A673 (cell line): ENCODE measurements at regions not wholly inside any gene's neighbourhood (a gene's known extent, or its start where the extent isn't known, plus 50 kb on each side); places are given as distances from the start of the nearest gene placed in this dataset.

Experiments
- EZH2 ChIP-seq: fragments of 200-600 bp; sonication (generic); IDR thresholded peaks from 2 replicates; pipeline ENCODE4 v1.6.1; 2017; ENCODE audit warnings: borderline replicate concordance, low read depth, mild to moderate bottlenecking, mixed read lengths, antibody characterized with exemption, low read length; ENCODE audit not compliant: poor library complexity, severe bottlenecking
- TF ChIP-seq, protein P1 (sequence below): fragments of 300-800, 200-600 bp; sonication (generic); conservative IDR thresholded peaks from 2 replicates; pipeline ENCODE4 v1.5.1; 2017; ENCODE audit warnings: low read depth, mild to moderate bottlenecking, antibody characterized with exemption, low read length, moderate library complexity, mixed read lengths

DNA sequence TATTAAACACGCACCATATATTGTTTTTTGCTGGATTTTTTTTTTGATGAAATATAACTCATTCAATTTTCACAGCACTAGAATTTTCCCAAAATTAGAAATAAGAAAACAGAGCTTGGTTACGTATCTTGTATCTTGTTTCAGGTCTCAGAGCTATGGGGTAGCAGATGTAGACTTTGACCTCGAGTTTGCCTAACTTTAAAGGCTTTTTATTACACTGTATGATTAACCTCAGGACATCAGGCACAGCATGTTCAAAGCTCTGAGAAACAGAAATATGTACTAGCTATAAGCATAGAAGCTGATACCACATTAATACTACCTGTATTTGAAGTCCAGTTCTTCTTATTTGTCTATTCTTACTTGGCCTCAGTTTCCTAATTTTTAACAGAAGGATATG, 171.9 kb upstream of the KITLG start:
- no peak for TF ChIP-seq EZH2
- TF ChIP-seq, protein P1, sequence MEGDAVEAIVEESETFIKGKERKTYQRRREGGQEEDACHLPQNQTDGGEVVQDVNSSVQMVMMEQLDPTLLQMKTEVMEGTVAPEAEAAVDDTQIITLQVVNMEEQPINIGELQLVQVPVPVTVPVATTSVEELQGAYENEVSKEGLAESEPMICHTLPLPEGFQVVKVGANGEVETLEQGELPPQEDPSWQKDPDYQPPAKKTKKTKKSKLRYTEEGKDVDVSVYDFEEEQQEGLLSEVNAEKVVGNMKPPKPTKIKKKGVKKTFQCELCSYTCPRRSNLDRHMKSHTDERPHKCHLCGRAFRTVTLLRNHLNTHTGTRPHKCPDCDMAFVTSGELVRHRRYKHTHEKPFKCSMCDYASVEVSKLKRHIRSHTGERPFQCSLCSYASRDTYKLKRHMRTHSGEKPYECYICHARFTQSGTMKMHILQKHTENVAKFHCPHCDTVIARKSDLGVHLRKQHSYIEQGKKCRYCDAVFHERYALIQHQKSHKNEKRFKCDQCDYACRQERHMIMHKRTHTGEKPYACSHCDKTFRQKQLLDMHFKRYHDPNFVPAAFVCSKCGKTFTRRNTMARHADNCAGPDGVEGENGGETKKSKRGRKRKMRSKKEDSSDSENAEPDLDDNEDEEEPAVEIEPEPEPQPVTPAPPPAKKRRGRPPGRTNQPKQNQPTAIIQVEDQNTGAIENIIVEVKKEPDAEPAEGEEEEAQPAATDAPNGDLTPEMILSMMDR: no peak
